T-helper 17 cell (primary cell): ENCODE measurements at regions not wholly inside any gene's neighbourhood (a gene's known extent, or its start where the extent isn't known, plus 50 kb on each side); places are given as distances from the start of the nearest gene placed in this dataset.

Source experiments
- ATAC-seq: fragments of 150-1000 bp; cut with Tn5 transposase; 2 replicates; pipeline ENCODE4 v1.10.0; 2021; ENCODE audit warnings: mild to moderate bottlenecking, moderate library complexity
- DNase-seq, 3 donors: peaks; one replicate each; pipeline versions ENCODE4 v3.0.0 to v3.0.0-alpha.2; 2020 to 2021
- H3K9me3 ChIP-seq: one replicate; pipeline ENCODE4 v1.7.0; 2013; ENCODE audit warnings: low read length, mild to moderate bottlenecking; ENCODE audit not compliant: control insufficient read depth, poor library complexity, severe bottlenecking
- H3K27ac Mint-ChIP-seq: one replicate; pipeline ENCODE4 v1.8.0; 2022; ENCODE audit warnings: mild to moderate bottlenecking, moderate library complexity, mixed read lengths
- H3K27me3 Mint-ChIP-seq: one replicate; pipeline ENCODE4 v1.8.0; 2022; ENCODE audit warnings: mixed read lengths
- H3K36me3 Mint-ChIP-seq: one replicate; pipeline ENCODE4 v1.8.0; 2022; ENCODE audit warnings: low read depth, mixed read lengths
- H3K4me1 Mint-ChIP-seq: one replicate; pipeline ENCODE4 v1.8.0; 2022; ENCODE audit warnings: mild to moderate bottlenecking, mixed read lengths
- H3K4me3 Mint-ChIP-seq: one replicate; pipeline ENCODE4 v1.8.0; 2022; ENCODE audit warnings: mild to moderate bottlenecking, moderate library complexity, mixed read lengths

GRCh38 chr3:161444694-161445077 is 51.9 kb upstream of the OTOL1 start:
- Mint-ChIP-seq H3K27me3 (peaks cover 13% of the 10 kb centered on the region), H3K36me3 (peaks cover 2% of the 10 kb centered on the region), H3K4me3 (no peak overlapping the region), H3K27ac (no peak overlapping the region), H3K4me1 (no peaks in the 10 kb centered on the region)
- ATAC-seq (no peak), DNase-seq (no peak)
- H3K9me3 ChIP-seq = no peaks in the 10 kb centered on the region

GRCh38 chr3:161443921-161444693 is 52.5 kb upstream of the OTOL1 start:
- DNase-seq = no peak
- Mint-ChIP-seq H3K36me3 (peaks cover 2% of the 10 kb centered on the region), H3K27ac (no peak overlapping the region), H3K4me1 (no peaks in the 10 kb centered on the region), H3K27me3 (peaks cover 13% of the 10 kb centered on the region), H3K4me3 (no peak overlapping the region)
- H3K9me3 ChIP-seq = no peaks in the 10 kb centered on the region
- no peak for ATAC-seq

- Mint-ChIP-seq H3K27me3 (peaks cover 30% of the 10 kb centered on the region), H3K27ac (no peak overlapping the region), H3K4me3 (no peak overlapping the region), H3K4me1 (peaks cover 7% of the 10 kb centered on the region), H3K36me3 (no peaks in the 10 kb centered on the region)
- no peaks in the 10 kb centered on the region for H3K9me3 ChIP-seq
- ATAC-seq (no peak), DNase-seq (no peak)
Observed at GRCh38 chr3:161430307-161430706, 59.0 kb upstream of the SPTSSB start.

- no peaks in the 10 kb centered on the region for H3K9me3 ChIP-seq
- Mint-ChIP-seq H3K27ac (no peak overlapping the region), H3K4me3 (no peak overlapping the region), H3K36me3 (no peaks in the 10 kb centered on the region), H3K4me1 (peaks cover 7% of the 10 kb centered on the region), H3K27me3 (peaks cover 12% of the 10 kb centered on the region)
- DNase-seq (no peak), ATAC-seq (no peak)
Observed at GRCh38 chr3:161427347-161427746, 56.0 kb upstream of the SPTSSB start.

GRCh38 chr3:161426758-161427157 is 55.4 kb upstream of the SPTSSB start:
- no peaks in the 10 kb centered on the region for H3K9me3 ChIP-seq
- Mint-ChIP-seq H3K27me3 (peaks cover 6% of the 10 kb centered on the region), H3K4me3 (no peak overlapping the region), H3K36me3 (no peaks in the 10 kb centered on the region), H3K27ac (no peak overlapping the region), H3K4me1 (peaks cover 7% of the 10 kb centered on the region)
- DNase-seq (no peak), ATAC-seq (no peak)

GRCh38 chr3:161423911-161424522 is 52.7 kb upstream of the SPTSSB start:
- Mint-ChIP-seq H3K4me3 (no peak overlapping the region), H3K27me3 (no peaks in the 10 kb centered on the region), H3K36me3 (no peaks in the 10 kb centered on the region), H3K27ac (no peak overlapping the region), H3K4me1 (peaks cover 7% of the 10 kb centered on the region)
- H3K9me3 ChIP-seq = no peaks in the 10 kb centered on the region
- ATAC-seq (peak; percentile 48), DNase-seq (no peak)

GRCh38 chr3:161422171-161422700 is 50.9 kb upstream of the SPTSSB start:
- H3K9me3 ChIP-seq = no peaks in the 10 kb centered on the region
- H3K4me1 Mint-ChIP-seq = peaks cover 6% of the 10 kb centered on the region
- H3K4me3 Mint-ChIP-seq = no peak overlapping the region
- ATAC-seq (no peak), DNase-seq (no peak)
- H3K27ac Mint-ChIP-seq = no peak overlapping the region
- no peaks in the 10 kb centered on the region for H3K36me3 Mint-ChIP-seq
- H3K27me3 Mint-ChIP-seq = no peaks in the 10 kb centered on the region
